Fibroblast of peridontal ligament (primary cell): ENCODE measurements at regions not wholly inside any gene's neighbourhood (a gene's known extent, or its start where the extent isn't known, plus 50 kb on each side); places are given as distances from the start of the nearest gene placed in this dataset.
A peak's percentile ranks its signal among the peaks of the same experiment; 100 is the strongest.

Source experiments
- DNase-seq: peaks from one replicate; pipeline ENCODE4 v3.0.0-alpha.2; 2010; ENCODE audit errors: extremely low read depth

DNA sequence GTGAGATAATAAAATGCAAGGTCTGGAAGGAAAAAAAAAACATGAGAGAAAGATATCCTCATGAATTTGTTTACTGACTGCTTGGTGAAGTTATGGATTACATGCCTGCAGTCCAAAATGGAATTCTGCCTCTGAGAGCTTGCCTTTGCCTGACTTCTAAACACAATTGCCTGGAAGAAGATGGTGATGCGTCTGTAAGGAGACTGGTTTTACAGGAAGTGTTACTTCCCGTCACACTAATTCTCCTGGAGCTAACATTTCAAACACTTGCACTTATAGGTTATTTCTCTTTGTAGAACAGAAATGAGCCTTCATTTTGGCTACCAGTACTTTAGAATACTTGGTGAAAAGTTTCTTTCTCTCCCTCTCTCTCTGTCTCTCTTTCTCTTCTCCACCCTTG, 884.3 kb downstream of the TSN start:
- DNase-seq, result no peak

GRCh38 chr2:122643725-122644329, 888.4 kb downstream of the TSN start:
- DNase-seq, result peak; percentile 5

DNA sequence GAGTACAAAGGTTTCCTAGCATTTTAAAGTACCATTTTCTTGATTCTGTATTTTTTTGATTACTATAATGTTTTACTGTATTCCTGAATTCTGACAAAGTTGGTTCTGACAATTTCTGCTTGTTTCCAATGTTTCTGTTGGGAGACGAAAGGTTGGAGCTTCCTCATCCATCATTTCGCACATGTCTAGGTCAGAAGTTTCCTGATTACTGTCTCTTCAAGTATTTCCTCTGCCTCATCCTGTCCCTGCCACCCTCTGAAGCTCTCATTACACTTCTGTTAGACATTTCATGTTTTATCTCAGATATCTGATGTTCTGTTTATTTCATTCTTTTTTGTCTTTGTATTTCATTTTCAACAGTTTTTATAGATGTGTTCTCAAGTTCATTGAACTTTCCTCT, 895.8 kb downstream of the TSN start:
- no peak for DNase-seq

DNA sequence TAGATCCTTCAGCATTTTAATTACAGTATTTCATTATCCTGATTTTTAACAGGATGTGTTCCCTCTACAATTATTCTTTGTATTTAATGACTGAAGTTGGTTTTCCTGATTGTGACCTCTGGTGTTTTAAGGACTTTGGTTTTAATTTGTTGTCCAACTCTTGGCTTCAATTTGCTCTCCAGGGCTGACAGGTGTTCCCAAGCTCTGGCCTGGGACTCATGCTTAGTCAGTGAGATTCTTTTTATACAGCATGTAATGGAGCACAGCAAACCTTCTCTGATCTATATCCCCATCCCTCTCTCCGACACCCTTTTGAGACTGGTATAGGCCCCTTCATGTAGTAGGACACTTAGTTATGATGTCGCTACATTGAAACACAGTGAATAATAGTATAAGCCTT, 896.3 kb downstream of the TSN start:
- no peak for DNase-seq

DNA sequence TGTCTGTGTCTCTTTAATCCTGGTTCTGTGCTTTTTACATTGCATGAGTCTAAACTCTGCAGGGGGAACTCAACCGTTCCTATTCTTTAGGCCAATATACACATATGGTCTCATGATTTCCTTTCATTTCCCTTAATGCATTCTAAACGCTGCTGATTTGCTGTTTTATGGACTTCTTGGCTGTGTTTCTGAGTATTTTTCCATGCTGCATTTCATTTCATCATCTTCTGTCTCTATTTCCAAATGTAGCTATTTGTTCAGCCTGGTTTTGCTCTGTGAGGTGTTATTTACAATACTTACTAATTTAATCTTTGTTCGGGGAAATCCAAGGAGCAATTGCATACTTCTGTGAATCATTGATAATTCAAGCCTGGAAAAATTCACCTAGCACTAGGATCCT, 897.2 kb downstream of the TSN start:
- no peak for DNase-seq

GRCh38 chr2:122656403-122656802, 901.0 kb downstream of the TSN start:
- DNase-seq, result no peak

- no peak for DNase-seq
These were observed 905.6 kb downstream of the TSN start for GRCh38 chr2:122660786-122661634.

GRCh38 chr2:122663620-122664019, 908.2 kb downstream of the TSN start:
- no peak for DNase-seq

DNA sequence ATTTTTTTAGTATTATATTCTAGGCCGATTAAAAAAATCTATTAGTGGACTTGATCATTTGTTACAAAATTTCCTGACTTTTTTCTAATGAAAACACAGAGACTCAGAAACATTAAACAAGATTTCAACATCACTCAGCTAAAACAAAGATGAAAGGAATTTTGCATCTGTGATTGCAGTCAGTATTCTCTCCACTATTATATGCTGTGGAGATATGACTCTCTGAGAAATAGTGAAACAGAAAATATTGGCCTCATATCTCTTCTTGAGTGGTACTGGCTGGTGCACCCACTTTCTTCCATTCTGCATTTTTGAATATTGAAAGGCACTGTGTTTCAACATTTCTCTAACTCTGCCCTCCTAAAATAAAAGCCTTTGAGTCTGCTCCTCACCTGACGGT, 914.2 kb downstream of the TSN start:
- DNase-seq, result no peak

DNA sequence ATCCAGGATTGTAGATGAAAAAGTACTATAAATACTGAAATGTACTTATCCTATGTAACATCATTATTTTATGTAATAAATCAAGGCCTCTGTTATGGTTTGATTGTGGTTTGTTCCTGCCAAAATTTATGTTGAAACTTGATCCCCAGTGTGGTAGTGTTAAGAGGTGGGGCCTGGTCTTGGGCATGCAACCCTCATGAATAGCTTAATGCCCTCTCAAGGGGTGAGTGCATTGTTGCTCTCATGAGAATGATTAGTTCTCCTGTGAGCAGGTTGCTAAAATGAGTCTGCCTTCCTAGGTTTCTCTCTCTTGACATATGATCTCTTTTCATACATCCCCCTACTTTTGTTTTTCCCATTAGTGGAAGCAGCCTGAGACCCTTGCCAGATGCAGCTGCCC, 915.4 kb downstream of the TSN start:
- DNase-seq, result no peak

- DNase-seq, result no peak
These were observed 925.2 kb downstream of the TSN start for GRCh38 chr2:122680662-122681061.

DNA sequence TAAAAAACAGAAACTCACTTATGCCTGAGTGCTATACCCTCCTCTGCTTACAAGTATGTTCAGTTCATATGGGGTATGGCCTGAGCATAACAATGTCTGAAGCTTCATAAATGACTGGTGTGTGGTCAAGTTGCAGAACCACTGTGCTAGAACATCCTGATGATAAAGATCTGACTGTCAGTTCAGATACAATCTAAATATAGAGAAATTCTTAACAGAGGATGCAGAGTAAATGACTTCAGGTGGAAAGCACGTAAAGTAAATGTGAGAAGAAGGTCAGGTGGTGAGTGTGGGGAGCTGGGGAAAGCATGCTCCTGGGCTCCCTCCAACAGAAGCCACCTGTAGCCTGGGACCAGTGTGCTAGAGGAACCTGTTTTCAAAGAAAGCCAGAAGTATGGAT, 926.2 kb downstream of the TSN start:
- DNase-seq, result no peak

- DNase-seq, result no peak
These were observed 926.9 kb downstream of the TSN start for GRCh38 chr2:122682356-122682755.

- DNase-seq, result no peak
These were observed 927.6 kb downstream of the TSN start for GRCh38 chr2:122683018-122683417.

- DNase-seq, result no peak
These were observed 937.1 kb downstream of the TSN start for GRCh38 chr2:122692400-122693083.

- no peak for DNase-seq
These were observed 942.0 kb downstream of the TSN start for GRCh38 chr2:122697415-122697814.

DNA sequence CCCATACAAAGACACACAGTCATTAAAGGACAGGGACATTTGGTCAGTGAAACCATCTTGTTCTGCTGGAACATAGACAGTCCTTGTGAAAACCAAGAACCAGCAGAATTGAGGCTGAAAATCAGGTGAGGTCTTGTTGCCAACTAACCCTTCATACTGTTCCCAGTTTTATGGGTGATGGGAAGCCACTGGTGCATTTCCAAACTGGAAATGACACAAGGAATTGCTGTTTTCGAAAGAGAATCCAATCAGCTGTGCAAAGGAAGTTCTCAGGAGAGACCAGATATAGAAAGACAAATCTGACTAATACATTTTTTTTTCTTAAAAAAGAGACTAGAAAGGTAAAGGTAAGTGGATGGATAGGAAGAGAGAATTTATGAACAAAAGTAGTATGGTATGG, 948.2 kb downstream of the TSN start:
- no peak for DNase-seq

DNA sequence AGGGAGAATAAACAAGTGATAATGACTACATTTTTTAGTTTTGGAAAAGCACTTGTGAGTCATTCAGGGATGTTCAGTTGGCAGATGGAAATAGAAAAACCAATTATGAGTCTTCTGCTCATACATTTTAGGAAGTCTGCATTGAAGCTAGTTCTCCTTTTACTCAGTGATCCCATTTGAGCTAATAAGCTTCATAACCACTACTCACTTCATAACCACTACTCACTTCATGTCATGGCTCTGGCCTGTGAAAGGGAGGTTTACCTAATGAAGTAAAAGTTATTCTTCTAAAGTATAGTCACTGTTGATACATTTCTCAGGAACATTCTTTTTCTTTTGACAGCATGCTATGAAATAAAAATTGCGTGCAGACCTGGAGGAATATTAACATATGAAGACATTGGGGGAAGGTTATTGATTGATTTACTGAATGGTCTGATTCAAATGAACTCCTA, 948.7 kb downstream of the TSN start:
- no peak for DNase-seq

DNA sequence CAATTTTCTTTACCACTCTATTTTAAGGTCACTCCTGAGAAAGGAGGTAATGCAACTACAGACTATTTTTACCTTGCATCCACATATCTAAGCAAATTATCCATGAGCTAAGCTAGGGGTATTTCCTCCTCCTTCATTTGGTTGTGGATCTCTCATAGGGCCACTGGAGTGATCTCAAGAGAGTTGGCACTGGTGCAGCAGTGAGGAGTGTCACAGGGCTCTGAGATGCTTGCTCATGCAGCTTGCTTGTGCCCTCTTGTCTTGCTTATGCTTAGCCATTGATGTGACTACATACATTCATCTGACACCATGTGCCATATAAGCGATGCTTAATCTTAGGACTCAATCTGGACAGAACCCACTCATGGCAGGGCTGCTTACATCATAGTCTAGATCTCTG, 950.3 kb downstream of the TSN start:
- no peak for DNase-seq

GRCh38 chr2:122706757-122707223, 951.3 kb downstream of the TSN start:
- DNase-seq, result no peak

DNA sequence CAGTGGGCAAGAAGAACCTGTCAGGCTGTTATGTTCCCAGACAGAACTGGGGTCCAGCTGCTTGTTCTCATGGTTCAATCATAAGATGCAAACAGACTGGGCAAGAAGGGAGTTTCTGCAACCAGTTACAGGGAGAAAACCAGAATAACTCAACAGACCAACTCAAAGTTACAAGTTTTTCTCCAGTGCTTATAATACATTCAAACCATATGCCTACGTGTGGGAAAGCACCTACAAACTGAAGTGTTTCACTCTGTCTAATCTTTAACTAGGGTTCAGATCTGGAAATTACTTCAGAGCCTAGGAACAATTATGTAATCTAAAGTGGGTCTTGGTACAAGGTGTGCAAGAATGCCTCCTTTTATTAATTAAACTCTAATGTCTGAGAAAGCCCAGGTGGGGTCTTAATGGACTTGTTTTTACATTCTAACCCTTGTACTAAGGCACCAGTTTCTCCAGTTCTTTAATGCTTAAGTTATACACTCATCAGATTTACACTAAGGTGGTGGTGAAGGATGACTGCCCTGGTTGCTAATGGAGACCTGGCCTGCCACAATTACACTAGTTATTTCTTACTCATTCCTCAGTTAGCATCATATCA, 951.9 kb downstream of the TSN start:
- DNase-seq, result no peak

- no peak for DNase-seq
These were observed 954.6 kb downstream of the TSN start for GRCh38 chr2:122710049-122710448.
